CD14-positive monocyte (primary cell): ENCODE measurements at regions not wholly inside any gene's neighbourhood (a gene's known extent, or its start where the extent isn't known, plus 50 kb on each side); places are given as distances from the start of the nearest gene placed in this dataset.
A peak's percentile ranks its signal among the peaks of the same experiment; 100 is the strongest.

Experiments used
- DNase-seq, 3 donors: peaks; one replicate each; pipeline ENCODE4 v3.0.0-alpha.2; 2011 to 2022
- H2AFZ ChIP-seq: 2 replicates; pipeline ENCODE4 v1.6.0; 2012; ENCODE audit warnings: mild to moderate bottlenecking, low read depth, low read length, inconsistent platforms; ENCODE audit not compliant: insufficient read depth, poor library complexity, severe bottlenecking
- H3K27ac ChIP-seq, 2 donors: 1 replicate in 1 of 2; 2 replicates in 1 of 2; pipeline ENCODE4 v1.5.1; 2012 to 2013; ENCODE audit warnings: low read length in 2 of 2, control low read depth in 1 of 2, inconsistent platforms in 1 of 2, low read depth in 1 of 2, mild to moderate bottlenecking in 1 of 2
- H3K27me3 ChIP-seq, 2 donors: one replicate each; pipeline versions ENCODE4 v1.6.0 to v1.6.1; 2011 to 2013; ENCODE audit warnings: low read length in 2 of 2; ENCODE audit not compliant: control insufficient read depth in 2 of 2, insufficient read depth in 2 of 2
- H3K36me3 ChIP-seq, 2 donors: replicated peaks in 1 of 2; 1 replicate in 1 of 2; 2 replicates in 1 of 2; pipeline versions ENCODE4 v1.5.1 to v1.6.1; 2012 to 2013; ENCODE audit warnings: low read length in 2 of 2, control low read depth in 1 of 2, inconsistent platforms in 1 of 2, mild to moderate bottlenecking in 1 of 2; ENCODE audit not compliant: insufficient read depth in 2 of 2, control insufficient read depth in 1 of 2
- H3K4me1 ChIP-seq, 2 donors: 1 replicate in 1 of 2; 2 replicates in 1 of 2; pipeline versions ENCODE4 v1.5.1 to v1.6.1; 2012 to 2013; ENCODE audit warnings: low read length in 2 of 2, control low read depth in 1 of 2, inconsistent platforms in 1 of 2, mild to moderate bottlenecking in 1 of 2, moderate library complexity in 1 of 2; ENCODE audit not compliant: insufficient read depth in 2 of 2, control insufficient read depth in 1 of 2
- H3K4me2 ChIP-seq: replicated peaks from 2 replicates; pipeline ENCODE3; 2012; ENCODE audit warnings: low read length, moderate library complexity, mild to moderate bottlenecking; ENCODE audit not compliant: poor library complexity, severe bottlenecking; ENCODE audit errors: extremely low read depth
- H3K4me3 ChIP-seq, 3 experiments: fragments of 200-600 bp in 1 of 3; sonication (generic) in 1 of 3; replicated peaks in 1 of 3; 1 replicate in 2 of 3; 2 replicates in 1 of 3; pipeline ENCODE4 v1.5.1; 2011 to 2013; ENCODE audit warnings: low read length in 3 of 3, mild to moderate bottlenecking in 3 of 3, control low read depth in 2 of 3, low read depth in 2 of 3, inconsistent platforms in 1 of 3, moderate library complexity in 1 of 3
- H3K79me2 ChIP-seq: 2 replicates; pipeline ENCODE4 v1.6.0; 2012; ENCODE audit warnings: mild to moderate bottlenecking, control low read depth, inconsistent platforms, low read length, moderate library complexity; ENCODE audit not compliant: insufficient read depth
- H3K9ac ChIP-seq: 2 replicates; pipeline ENCODE4 v1.6.0; 2017; ENCODE audit warnings: low read length, mild to moderate bottlenecking; ENCODE audit not compliant: insufficient read depth, poor library complexity, severe bottlenecking
- H3K9me3 ChIP-seq, 2 donors: replicated peaks in 1 of 2; 1 replicate in 1 of 2; 2 replicates in 1 of 2; pipeline versions ENCODE4 v1.5.1 to v1.6.1; 2012 to 2013; ENCODE audit warnings: low read length in 2 of 2, control low read depth in 1 of 2; ENCODE audit not compliant: control insufficient read depth in 1 of 2, insufficient read depth in 1 of 2
- H4K20me1 ChIP-seq: 2 replicates; pipeline ENCODE4 v1.6.0; 2012; ENCODE audit warnings: mild to moderate bottlenecking, low read length, control low read depth, moderate library complexity; ENCODE audit not compliant: insufficient read depth
- H3K27ac Mint-ChIP-seq, 7 donors: one replicate each; pipeline ENCODE4 v1.8.0; 2020; ENCODE audit warnings: mild to moderate bottlenecking in 7 of 7, mixed read lengths in 7 of 7, moderate library complexity in 6 of 7, inconsistent platforms in 2 of 7
- H3K27me3 Mint-ChIP-seq, 3 donors: one replicate each; pipeline ENCODE4 v1.8.0; 2021 to 2022; ENCODE audit warnings: low read depth in 3 of 3, mild to moderate bottlenecking in 3 of 3, mixed read lengths in 3 of 3, moderate library complexity in 3 of 3, inconsistent platforms in 1 of 3
- H3K36me3 Mint-ChIP-seq, 2 donors: one replicate each; pipeline ENCODE4 v1.8.0; 2020; ENCODE audit warnings: mixed read lengths in 2 of 2, inconsistent platforms in 1 of 2, mild to moderate bottlenecking in 1 of 2
- H3K4me1 Mint-ChIP-seq: one replicate; pipeline ENCODE4 v1.8.0; 2020; ENCODE audit warnings: mild to moderate bottlenecking, mixed read lengths
- H3K4me3 Mint-ChIP-seq, 2 donors: one replicate each; pipeline ENCODE4 v1.8.0; 2020; ENCODE audit warnings: mild to moderate bottlenecking in 2 of 2, mixed read lengths in 2 of 2, moderate library complexity in 1 of 2
- H3K9me3 Mint-ChIP-seq, 7 donors: one replicate each; pipeline ENCODE4 v1.8.0; 2020 to 2022; ENCODE audit warnings: mixed read lengths in 7 of 7, mild to moderate bottlenecking in 6 of 7, moderate library complexity in 6 of 7, inconsistent platforms in 2 of 7
- WGBS: methylation state at CpG from one replicate; pipeline ENCODE4 v1.1.5; 2013; ENCODE audit warnings: missing lambda C conversion rate; ENCODE audit not compliant: insufficient coverage; 5-methylcytosine and 5-hydroxymethylcytosine counted together
- intact Hi-C, 2 donors: fragments of 100-400 bp; cut with micrococcal nuclease; formaldehyde crosslinking; loops; one replicate each; pipeline versions ENCODE4 v1.15.0 to v1.15.1; 2023
- TF ChIP-seq, protein P1 (sequence below): fragments of 200-600 bp; IDR thresholded peaks from one replicate; pipeline ENCODE4 v1.8.0; 2022; ENCODE audit warnings: antibody characterized with exemption, mild to moderate bottlenecking

DNA sequence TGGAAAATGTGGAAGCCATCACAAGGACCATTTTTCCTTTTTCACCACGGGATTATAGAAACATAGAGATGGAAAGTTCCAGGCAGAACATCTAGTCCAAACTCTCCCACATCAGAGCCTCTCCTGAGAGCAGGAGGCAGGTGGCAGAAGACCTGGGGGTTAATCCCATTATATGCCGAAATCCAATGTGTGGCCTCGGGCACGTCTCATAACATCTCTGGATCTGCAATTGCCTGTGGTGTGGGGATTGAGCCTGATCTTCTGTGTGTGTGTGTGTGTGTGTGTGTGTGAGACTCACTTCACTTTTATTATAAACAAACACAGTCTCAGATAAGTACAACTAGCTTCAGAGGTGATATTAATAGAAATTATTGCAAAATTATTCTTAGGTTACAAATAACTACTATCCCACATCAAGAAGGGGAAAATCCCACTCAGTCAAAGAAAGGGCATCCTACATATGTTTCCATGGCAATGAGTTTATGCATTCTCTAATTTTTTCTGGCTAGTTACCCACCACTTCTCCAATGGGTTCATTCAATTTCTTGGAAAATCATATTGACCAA is 199.1 kb downstream of the FOXL1 start:
- Histone ChIP-seq H3K27ac (no peak overlapping the region), H2AFZ (no peak overlapping the region), H3K36me3 (no peaks in the 10 kb centered on the region), H3K27me3 (no peaks in the 10 kb centered on the region), H3K9me3 (no peaks in the 10 kb centered on the region), H4K20me1 (no peaks in the 10 kb centered on the region), H3K79me2 (no peaks in the 10 kb centered on the region), H3K9ac (no peak overlapping the region), H3K4me3 (no peak overlapping the region), H3K4me1 (no peaks in the 10 kb centered on the region), H3K4me2 (no peak overlapping the region)
- TF ChIP-seq, protein P1, sequence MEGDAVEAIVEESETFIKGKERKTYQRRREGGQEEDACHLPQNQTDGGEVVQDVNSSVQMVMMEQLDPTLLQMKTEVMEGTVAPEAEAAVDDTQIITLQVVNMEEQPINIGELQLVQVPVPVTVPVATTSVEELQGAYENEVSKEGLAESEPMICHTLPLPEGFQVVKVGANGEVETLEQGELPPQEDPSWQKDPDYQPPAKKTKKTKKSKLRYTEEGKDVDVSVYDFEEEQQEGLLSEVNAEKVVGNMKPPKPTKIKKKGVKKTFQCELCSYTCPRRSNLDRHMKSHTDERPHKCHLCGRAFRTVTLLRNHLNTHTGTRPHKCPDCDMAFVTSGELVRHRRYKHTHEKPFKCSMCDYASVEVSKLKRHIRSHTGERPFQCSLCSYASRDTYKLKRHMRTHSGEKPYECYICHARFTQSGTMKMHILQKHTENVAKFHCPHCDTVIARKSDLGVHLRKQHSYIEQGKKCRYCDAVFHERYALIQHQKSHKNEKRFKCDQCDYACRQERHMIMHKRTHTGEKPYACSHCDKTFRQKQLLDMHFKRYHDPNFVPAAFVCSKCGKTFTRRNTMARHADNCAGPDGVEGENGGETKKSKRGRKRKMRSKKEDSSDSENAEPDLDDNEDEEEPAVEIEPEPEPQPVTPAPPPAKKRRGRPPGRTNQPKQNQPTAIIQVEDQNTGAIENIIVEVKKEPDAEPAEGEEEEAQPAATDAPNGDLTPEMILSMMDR: no peak
- no peaks in the 10 kb centered on the region for H3K9me3 Mint-ChIP-seq
- peaks cover 11 to 18% (median 14%) of the 10 kb centered on the region in 3 donors for H3K27me3 Mint-ChIP-seq
- H3K27ac Mint-ChIP-seq: no peak overlapping the region
- DNase-seq: no peak
- no peaks in the 10 kb centered on the region for H3K36me3 Mint-ChIP-seq
- no CpG with 5 or more reads among the region's 4 CpGs for WGBS
- no peaks in the 10 kb centered on the region for H3K4me1 Mint-ChIP-seq
- intact Hi-C loops: no loop called here
- H3K4me3 Mint-ChIP-seq: peak overlapping the region in 1 of 2 donors; percentile 22

DNA sequence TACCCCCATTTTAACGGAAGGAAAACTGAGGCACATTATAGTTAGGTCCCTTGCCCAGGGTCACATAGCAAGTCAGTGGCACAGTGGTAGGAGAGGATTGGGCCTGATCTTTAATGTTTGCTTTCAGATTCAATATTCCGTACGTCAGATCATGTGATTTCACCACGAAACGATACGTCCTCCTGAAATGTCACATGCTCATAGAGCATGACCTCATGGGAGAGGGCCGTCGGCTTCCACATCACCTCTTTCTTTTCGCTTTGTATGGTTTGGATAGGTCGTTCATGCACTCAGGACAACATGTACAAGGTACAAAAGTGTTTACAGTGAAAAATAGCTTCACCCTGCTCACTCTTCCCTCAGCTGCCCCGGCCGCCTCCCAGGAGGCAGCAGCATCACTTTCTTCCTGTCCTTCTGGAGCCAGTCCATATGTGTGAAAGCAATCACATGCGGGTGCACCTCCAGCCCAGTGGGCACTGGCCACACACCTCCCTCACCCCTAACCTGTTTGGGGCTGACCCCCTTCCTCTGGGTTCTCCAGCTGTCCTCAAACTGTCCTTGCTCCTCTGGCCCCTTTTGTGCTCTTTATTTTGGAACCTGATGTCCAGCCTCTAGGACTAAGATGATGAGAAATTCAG is 199.9 kb downstream of the FOXL1 start:
- Histone ChIP-seq H3K36me3 (no peaks in the 10 kb centered on the region), H3K27me3 (no peaks in the 10 kb centered on the region), H3K27ac (no peak overlapping the region), H4K20me1 (no peaks in the 10 kb centered on the region), H3K9ac (no peak overlapping the region), H2AFZ (no peak overlapping the region), H3K4me3 (no peak overlapping the region), H3K4me1 (no peaks in the 10 kb centered on the region), H3K4me2 (no peak overlapping the region), H3K9me3 (no peaks in the 10 kb centered on the region), H3K79me2 (no peaks in the 10 kb centered on the region)
- TF ChIP-seq, protein P1: no peak
- Mint-ChIP-seq H3K27ac (no peak overlapping the region), H3K9me3 (no peaks in the 10 kb centered on the region), H3K4me1 (no peaks in the 10 kb centered on the region), H3K4me3 (no peak overlapping the region), H3K36me3 (no peaks in the 10 kb centered on the region), H3K27me3 (peaks cover 11 to 17% (median 13%) of the 10 kb centered on the region in 3 donors)
- intact Hi-C loops: no loop called here
- no peak for DNase-seq
- WGBS: 72% methylated on average over 8 of the region's 13 CpGs
